GM21381 (cell line): ENCODE measurements at regions not wholly inside any gene's neighbourhood (a gene's known extent, or its start where the extent isn't known, plus 50 kb on each side); places are given as distances from the start of the nearest gene placed in this dataset.

Experiments used
- ATAC-seq: cut with Tn5 transposase; IDR thresholded peaks from one replicate; pipeline ENCODE4 v1.9.1; 2021; ENCODE audit warnings: mild to moderate bottlenecking, moderate library complexity; ENCODE audit not compliant: unreplicated experiment

DNA sequence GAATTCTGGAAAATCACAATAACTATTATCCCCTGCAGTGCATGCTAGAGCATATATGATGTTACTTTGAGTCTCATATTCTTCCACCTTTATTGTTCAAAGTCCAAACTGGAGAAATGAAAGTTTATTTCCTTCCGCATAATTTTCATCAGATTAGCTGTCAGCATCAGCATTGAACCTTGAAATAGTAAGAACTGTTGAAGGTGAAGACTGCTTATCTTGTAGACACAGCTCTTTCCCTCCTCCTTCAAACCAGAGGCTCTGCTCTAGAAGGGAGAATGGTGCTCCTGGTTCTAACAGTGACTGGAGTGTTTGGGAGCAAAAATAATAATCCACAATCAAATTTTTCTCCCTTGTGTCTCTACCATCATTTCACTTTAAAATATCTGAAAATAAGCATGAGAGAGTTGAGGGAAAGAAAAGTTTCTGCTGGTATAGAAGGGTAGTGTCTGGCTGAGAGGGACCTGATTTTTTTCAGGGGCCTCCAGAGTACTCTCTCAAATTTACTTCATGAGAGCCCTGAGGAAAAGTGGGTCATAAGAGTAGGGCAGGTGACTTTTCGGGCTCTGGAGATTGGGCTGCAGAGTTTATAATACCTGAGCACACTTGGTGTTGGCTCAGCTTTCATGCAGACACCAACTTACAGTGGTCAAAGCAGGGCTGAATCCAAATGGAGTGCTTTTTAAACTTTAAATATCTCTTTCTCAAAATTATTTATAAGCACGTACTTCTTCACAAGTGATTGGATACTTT lies 170.4 kb downstream of the ZDHHC21 start:
- no peak for ATAC-seq

DNA sequence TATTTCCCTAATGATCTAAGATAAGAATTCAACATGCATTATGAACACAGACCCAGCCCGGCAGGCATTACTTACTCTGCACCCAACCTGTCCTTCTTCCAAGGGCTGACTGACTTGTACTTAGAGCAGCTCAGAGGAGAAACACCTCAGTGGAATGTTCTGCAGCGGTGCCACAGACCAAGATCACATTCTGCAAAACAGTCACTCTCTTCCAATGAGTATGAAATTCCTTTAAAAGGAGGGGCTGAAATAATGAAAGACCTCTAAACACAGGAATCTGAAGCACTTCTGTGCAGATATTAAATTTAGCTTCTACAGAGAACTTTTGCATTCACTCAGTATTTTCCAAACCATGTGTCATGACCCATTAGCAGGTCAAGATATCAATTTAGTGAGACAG lies 172.9 kb downstream of the ZDHHC21 start:
- ATAC-seq = no peak

DNA sequence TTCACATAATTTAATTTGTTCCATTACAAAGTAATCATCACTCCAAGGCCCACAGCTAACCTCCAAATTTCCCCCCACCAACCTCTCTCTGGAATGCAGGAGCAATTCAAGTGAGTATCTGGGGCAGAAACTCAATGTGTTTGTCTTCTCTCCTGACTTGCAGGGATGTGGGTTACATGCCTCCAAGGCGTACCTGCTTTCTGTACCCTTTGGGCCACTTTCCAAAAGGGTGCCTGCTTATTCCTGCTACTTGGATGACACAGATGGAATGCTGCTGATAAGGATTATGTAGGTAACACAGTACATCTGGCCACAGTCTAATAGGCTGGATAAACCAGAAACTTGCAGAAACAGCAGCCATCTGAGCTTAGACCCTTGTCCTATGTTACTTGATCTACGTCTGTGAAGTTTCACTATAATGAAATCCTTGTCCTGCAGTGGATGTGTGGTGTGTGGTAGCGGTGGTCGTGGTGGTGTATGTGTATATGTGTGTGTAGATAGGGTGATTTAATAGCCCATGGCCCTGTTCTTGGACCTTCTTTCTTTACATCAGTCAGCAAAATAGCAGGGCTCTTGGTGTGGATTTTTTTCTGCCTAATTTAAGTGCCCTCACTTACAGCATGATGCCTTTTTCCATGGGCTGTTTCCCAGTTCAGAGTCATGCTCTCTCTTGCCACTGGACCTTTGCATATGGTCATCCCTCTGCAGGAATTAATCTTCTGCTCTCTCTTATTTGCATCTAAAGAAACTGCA lies 175.9 kb downstream of the ZDHHC21 start:
- ATAC-seq = no peak

DNA sequence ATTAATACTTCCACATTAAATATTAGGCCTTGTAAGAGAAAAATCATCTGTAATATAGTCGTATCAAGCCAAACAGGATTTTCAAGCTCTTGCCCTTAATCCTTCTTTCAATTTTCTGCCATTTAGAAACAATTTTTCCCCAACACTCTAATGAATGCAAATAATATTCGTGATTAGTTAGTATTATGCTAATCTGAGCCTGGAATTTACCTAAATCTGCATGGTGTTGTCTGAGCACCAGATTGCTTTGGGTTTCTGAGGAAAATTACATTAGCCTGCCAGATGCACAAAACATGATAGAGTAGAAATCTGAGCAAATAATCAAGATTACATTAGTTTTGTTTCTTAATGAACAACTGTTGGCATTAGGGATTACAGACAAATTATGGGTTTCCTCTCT lies 176.6 kb downstream of the ZDHHC21 start:
- ATAC-seq = no peak

DNA sequence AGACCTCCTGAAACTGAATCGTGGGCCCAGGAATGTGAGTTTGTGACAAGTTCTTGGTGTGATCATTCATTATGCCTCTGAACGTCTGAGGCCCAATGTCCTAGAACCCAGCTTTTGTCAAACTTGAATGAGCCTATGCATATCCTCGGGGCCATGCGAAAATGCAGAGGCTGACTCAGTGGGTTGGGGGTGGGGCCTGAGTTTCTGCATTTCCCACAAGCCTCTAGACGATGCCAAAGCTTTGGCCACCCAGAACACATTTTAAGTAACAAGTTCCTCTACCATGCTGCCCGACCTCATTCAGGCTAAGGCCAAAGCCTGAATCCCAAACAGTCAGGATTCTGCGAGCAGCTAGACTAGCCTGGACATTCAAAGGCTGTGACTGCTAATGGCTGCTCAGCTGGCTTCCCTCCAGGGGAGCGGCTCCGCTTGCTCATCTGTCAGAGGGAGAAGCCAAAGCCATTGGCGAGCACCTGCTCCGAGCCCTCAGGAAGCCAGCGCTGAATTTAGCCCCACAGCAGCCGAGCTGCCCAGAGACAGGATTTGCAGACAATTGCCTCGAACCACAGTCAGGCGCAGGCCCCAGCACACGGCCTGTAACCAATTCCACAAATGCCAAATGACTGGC lies 177.5 kb downstream of the ZDHHC21 start:
- no peak for ATAC-seq

DNA sequence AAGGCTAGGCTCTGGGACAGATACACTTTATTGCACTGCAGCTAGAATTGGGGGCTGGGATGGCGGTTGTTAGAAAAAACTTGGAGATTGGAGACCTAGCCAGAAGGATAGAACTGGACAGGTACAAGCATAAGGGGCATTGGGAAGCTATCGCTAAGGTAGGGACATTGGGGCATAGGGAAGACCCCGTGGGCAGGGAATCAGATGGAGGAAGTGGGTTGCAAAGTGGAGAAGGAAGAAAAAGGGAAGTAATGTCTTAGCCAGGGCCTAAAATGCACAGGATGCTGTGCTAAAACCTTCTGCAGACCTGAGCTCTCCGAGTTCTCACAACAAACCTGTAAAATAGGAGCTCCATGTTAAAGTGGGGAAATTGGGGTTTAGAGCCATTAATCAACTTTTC lies 178.2 kb downstream of the ZDHHC21 start:
- no peak for ATAC-seq

DNA sequence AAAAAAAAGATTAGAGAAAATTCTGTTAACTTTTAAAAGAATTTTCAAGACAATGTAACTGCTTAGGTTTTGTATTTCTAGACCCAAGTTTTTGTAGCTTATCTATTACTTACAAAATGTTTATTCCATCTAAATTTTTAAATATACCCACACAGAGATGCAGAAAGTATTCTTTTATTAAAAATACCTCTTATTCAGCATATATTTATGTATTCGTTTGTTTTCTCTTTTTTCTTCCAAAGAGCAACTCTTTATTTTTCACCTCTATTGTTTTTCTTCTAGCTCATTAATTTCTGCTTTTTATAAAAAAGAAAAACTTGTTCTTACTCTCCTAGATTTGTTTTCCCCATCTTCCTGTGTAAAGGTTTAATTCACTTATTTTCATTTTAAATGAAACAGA lies 180.3 kb downstream of the ZDHHC21 start:
- no peak for ATAC-seq

DNA sequence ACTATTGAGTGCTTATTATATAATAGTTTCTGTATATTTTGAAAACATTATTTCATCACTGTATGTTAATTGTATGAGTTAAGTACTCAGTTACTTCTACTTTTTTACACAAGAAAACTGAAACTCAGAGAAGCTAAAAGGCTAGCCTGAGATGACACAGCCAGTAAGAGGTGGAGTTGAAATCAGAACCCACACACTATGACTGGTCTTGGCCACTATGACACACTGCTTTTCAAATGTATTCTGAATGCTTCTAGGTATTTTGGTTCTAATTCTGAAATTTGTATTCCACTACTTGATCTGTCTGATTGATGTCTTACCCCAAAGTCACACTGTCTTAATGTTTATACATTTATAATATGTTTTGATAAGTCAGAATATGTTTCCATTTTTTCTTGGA lies 181.8 kb downstream of the ZDHHC21 start:
- no peak for ATAC-seq

DNA sequence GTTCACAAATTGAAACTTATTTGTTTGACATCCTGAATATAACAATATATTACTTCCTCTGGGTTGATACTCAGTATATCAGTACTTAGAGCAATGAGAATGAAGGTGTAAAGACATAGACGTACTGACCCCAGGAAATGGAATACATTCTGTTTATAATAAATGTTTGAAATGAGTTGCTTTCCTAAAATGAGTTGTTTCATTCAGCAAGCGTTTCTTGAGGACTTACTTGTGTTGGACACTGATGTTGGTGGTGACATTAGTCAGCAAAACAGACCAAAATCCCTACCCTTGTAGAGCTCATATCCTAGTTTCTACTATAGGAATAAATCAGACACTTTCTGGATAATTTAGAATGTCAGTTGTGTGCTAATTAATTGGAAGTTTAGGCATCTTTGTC lies 184.3 kb downstream of the ZDHHC21 start:
- ATAC-seq = no peak

DNA sequence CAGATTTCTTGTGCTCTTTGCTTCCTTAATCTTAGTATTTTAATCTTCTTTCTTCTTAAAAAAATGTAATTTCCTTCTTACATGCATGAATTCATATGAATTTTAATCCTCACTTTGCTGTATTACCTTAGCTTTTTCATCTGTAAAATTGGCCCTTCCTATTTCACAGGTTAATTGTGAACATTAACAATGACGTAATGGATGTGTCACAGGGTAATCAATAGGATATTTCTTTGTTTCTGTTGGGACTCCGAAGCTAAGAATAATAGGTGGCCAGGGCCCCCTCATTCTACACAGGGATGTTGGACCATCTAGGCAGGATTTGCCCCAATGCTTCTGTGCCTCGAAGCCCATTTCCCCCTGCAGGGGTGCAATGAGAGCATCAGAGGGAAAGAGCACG lies 187.4 kb upstream of the NFIB start:
- no peak for ATAC-seq

DNA sequence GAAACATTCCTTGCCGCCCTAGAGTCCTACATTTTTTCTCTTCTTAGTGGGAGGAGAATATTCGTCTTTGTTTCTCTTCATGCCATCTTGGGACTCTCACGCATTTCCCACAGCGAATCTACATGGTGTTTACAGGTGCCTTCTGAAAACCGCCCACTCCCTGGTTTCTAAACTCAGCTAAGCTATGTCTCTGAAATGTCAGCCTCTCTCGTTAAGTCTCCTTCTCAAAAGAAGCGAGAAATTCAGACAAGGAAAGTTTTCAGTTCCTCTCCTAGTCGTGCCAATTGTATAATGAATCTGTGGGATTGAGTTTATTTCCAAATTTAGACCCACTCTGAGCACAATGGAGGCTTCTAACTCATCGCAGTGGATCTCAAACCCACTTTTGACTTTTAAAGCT lies 186.8 kb upstream of the NFIB start:
- ATAC-seq = no peak

DNA sequence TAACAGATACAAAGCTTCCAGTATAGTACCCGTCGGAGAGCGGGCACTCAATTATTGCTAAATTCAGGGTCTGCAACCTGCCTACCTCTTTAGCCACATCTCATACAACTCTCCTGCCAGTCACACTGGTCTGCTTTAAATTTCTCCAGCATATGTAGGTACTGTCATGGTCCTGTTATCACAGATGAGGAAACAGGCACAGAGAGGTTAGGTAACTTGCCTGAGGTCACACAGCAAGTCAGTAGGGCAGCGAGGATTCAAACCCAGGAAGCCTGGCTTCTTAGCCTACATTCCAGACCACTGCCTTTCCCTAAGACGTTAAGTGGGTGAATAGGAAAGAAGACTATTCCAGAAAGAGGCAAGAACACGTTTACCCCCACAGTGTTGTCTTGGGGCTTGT lies 186.0 kb upstream of the NFIB start:
- ATAC-seq = no peak

DNA sequence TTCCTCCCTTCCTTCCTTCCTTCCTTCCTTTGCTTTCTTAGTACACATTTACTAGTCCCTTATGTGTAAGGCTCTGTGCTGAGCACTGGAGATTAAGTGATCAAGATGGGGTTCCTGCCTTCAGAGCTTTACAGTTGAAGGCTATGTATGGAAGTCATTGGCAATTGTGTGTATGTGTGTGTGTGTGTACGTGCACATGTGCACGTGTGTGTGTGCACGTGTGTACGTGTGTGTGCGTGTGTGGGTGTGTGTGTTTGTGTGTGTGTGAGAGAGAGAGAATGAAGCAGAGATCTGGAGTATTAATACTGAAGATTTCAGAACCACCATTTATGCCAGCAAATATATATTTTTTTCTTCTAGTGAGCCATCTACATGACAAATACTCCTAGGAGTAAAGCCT lies 184.9 kb upstream of the NFIB start:
- ATAC-seq = no peak

DNA sequence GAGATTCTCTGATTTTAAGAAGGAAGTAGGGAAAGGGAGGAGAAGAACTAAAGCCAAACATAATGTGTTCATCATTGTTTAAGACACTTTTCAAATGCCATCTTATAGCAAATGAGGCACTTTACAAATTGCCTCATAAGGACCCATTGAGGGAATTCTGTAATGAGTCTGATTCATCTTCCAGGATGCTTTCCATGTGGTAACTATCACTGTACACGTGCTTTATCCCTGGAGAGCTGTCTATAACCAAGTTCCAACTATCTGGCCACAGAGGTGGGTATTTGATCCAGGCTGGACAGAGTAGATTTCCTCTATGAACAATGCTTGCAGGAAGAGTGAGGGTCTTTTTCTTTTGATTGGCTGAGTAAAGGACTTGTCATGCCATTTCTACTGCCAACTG lies 183.5 kb upstream of the NFIB start:
- no peak for ATAC-seq

DNA sequence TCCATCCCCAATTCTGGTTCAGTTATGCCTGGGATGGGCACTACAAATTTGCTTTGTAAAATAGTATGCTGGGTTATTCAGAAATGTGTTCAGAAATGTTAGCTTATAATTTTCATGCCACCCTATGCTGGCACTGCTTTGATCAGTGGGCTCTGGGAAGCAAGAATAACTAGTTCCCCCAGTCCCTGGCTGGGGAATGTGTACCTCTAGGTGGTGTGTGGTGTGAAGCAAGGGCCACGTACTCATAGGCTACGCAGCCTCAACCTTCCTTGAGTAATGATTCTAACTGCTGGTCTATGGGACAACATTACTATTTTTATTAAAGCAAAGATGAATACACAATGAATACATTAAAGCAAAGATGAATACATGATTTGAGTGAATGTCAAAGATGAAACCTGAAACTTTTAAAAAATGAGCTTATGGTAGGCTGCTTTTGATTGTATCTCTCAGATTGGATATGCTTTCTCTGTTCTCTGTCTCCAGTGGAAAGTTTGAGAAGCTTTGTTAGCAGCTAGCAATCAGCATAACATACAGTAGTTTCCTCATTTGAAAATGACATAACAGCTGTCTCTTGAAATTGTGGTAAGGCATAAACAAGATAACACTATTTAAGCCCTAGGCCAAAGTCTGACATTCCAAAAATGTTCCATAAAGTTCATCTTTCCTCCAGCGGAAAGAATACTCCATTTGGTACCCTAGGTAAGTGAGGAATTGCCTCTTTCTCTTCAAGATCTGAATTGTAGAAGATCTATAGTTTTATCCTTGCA lies 174.7 kb upstream of the NFIB start:
- no peak for ATAC-seq

DNA sequence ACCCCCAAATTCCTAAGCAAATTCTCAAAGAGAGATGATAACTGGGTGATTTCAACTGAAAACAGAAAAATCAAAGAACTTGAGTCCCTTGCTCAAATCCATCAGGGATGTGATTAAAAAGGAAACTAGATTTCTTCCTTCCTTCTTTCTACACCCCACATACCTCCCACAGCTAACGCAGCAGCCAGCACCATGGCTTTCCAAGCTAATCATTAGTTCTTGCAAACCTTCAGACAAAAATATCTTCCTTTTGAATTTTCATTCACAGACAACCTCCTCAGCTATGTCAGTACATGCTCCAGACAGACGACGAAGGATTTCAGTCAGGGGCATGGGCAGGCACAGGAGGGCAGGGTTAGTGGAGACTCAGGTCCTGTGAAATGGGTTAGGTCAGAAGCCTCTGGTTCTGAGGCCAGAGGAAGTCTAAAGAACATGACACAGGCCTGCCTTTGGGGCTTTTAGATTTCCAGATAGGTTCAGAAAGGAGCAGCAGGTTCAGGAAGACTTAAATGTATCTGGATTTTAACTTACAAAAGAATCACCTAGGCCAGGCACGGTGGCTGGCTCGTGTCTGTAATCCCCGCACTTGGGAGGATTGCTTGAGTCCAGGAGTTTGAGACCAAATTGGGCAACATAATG lies 173.7 kb upstream of the NFIB start:
- no peak for ATAC-seq

DNA sequence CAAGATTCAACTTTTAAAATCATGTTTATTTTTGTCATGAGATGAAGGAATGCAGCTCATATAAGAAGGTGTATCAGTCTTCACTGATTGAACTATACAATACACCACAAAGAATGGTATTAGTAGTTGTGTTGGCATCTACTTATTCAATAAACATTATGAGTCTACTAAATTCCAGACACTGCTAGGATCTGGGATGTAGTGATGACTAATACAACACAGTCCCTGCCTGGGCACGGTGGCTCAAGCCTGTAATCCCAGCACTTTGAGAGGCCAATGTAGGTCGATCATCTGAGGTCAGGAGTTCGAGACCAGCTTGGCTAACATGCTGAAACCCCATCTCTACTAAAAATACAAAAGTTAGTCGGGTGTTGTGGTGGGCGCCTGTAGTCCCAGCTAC lies 171.4 kb upstream of the NFIB start:
- no peak for ATAC-seq

DNA sequence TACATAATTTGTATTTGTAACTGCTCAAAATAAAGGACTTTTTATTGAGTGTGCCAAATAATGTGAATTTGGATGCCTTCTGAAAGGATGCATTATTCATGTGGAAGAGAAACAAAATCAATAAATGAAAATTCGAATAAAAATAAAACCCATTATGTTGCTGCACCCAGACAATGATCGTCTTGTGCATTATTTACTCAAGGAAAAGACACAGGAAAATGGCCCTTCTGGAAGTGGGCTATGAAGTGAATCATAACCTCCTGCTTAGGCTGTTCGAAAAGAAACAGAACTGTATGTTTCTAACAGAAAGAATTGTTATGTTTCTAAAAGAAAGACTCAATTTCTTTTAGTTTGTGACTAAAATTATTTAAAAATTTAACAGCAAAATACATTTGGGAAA lies 168.9 kb upstream of the NFIB start:
- no peak for ATAC-seq

DNA sequence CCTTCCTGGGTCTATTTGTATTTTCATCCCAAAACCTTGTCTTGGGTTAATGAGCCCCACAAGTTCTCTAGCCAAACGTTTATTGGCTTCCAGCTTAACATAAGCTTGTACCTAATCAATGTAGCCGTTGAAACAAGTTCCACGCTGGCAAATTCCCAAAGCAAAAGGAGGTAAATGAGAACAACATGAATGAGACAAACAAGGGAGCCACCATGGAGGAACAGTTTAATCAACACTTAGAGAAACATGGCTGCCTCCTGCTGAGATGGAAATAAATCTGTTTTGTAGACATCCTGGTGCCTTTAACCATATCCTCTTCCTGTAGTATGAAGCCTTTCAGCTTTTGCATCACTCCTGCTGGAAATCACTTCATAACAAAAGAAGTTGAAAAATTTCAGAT lies 166.6 kb upstream of the NFIB start:
- no peak for ATAC-seq

DNA sequence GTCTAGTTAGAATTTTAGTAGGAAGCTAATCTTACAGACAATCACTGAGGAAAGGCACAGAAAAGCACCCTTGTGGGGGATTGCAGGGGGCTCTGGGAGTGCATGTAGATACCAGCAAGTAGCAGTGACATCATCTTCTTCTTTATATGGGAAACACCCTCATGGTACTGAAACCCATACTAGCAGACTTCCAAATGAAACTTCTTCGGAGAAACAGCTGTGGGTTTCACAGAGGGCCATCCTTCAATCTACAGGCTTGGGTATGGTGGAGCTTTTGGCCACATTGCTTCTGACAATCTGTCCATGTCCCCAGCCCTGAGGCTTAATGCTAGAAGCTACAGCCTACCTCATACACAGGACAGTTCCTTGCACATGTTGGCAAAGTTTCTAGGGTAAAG lies 165.2 kb upstream of the NFIB start:
- no peak for ATAC-seq
